ENCODE measurements at regions not wholly inside any gene's neighbourhood (a gene's known extent, or its start where the extent isn't known, plus 50 kb on each side); places are given as distances from the start of the nearest gene placed in this dataset.

DNA sequence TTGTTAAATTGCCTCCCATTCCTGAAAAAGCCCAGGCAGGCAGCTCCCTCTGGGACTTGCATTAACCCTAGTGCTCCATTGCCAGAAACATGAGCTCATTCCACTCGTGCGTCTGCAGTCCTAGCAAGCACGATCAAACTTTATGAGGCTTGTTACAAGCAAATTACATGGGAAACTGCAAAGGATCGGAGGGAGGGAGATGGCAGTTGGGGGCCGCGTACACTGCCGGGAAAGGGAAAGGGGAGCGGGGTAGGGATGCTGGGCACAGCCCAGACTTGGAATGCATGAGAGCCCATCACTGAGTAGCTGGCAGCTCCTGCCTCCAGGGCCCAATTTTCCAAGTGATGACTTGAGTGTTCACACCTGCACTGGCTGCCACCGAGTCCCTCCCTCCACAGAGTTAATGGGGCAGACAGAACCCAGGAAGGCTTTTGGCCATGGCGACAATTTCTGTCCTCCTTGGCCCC is 169.9 kb downstream of the BRINP2 start:
- H3K4me3 ChIP-seq (ENCODE audit: low read length), result no peak overlapping the region
- no peak for DNase-seq (ENCODE audit: low read depth, low spot score)

DNA sequence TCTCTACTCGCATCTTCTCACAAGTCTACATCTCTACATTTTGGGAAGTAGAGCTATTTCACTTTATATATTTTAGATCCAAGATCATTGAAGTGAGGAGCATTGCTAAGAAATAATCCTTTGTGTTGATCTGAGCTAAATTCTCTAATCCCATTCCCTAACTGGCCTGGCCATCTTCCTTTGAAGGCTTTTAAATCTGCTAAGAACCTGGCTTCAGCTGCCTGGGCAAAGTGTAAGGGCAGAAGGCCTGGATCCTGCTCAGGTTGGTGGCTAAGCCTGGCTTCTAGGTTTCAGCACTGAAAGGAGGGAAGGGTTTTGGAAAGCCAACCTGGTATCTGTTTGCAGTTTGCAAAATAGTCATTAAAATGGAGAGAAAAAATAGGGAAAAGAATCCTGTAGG is 167.6 kb downstream of the BRINP2 start:
- no peak overlapping the region for H3K4me3 ChIP-seq (ENCODE audit: low read length)
- no peak for DNase-seq (ENCODE audit: low read depth, low spot score)

DNA sequence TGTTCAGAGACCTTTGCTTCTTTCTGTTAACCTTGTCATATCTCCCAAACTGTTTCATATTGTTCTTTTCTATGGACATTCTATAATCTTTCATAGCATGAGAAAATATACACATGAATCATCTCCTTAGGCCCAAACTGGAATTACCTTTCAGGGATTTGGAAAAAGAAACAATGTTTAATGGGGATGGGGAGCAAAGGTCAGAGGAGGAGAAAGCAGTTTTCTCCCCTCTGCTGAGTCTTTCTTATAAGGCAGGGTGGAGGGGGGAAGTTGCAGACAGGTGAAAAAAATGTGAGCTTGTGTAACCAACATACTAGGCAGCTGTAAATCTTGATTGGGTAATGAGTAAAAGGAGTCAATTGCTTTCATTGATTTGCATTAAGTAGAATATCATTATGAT is 164.1 kb downstream of the BRINP2 start:
- DNase-seq (ENCODE audit: low read depth, low spot score), result no peak
- no peak overlapping the region for H3K4me3 ChIP-seq (ENCODE audit: low read length)

DNA sequence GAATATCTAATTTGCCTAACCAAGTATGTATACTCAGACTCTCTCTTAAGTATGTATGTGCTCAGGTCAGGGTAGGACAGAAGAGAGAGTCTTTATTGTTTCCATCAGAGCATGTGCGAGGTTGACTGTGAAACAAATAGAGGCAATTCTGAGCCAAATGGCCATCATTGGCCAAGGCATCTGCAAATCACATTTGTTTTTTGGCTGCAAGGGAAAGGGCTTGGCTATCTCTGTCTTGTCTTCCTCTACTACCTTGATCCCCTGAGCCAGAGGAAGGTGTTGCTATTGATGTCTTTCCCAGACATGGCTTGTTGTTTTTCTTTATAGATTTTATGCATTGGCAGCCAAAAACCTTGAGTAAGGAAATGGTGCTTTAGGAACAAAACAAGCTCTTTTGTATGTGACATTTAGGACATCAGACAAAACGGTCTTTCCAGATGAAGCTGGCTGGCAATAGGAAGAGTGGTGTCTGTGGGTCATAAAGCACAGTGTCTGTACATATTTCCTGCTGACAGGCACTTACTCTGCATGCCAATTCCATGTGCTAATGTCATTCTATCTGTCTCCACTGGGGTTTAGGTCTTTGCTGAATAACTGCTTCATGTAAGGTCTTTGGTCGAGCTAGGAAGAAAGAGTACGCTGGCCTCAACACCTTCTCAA is 163.3 kb downstream of the BRINP2 start:
- peak; percentile 6 for DNase-seq (ENCODE audit: low read depth, low spot score)
- no peak overlapping the region for H3K4me3 ChIP-seq (ENCODE audit: low read length)

Measured in Jurkat, Clone E6-1 (cell line).